CD4-positive, alpha-beta memory T cell (primary cell): ENCODE measurements at regions not wholly inside any gene's neighbourhood (a gene's known extent, or its start where the extent isn't known, plus 50 kb on each side); places are given as distances from the start of the nearest gene placed in this dataset.

Source experiments
- CTCF ChIA-PET: fragments of 350-600 bp; sonication (Branson Sonifier 250); formaldehyde crosslinking; loops from one replicate; lab custom pipeline; 2021; ENCODE audit warnings: inconsistent platforms; ENCODE audit not compliant: partially characterized antibody; lab: Charles Lee
- POLR2A ChIA-PET: fragments of 350-600 bp; sonication (Branson Sonifier 250); formaldehyde crosslinking; loops from one replicate; lab custom pipeline; 2021; ENCODE audit not compliant: partially characterized antibody; lab: Charles Lee
- DNase-seq, 5 donors: peaks; one replicate each; pipeline versions ENCODE4 v3.0.0 to v3.0.0-alpha.2; 2020 to 2022; ENCODE audit warnings: mixed read lengths in 1 of 5
- H3K27ac ChIP-seq: one replicate; pipeline ENCODE4 v1.7.0; 2013; ENCODE audit warnings: low read depth, low read length
- H3K27me3 ChIP-seq: 2 replicates; pipeline ENCODE4 v1.7.0; 2013; ENCODE audit warnings: mild to moderate bottlenecking, low read length, moderate library complexity; ENCODE audit not compliant: insufficient read depth
- H3K36me3 ChIP-seq: 2 replicates; pipeline ENCODE4 v1.7.0; 2013; ENCODE audit warnings: mild to moderate bottlenecking, low read length, moderate library complexity; ENCODE audit not compliant: insufficient read depth
- H3K4me1 ChIP-seq: 2 replicates; pipeline ENCODE4 v1.7.0; 2013; ENCODE audit warnings: mild to moderate bottlenecking, low read length, moderate library complexity; ENCODE audit not compliant: insufficient read depth
- H3K4me3 ChIP-seq, 2 donors: one replicate each; pipeline ENCODE4 v1.7.0; 2013; ENCODE audit warnings: low read length in 2 of 2, mild to moderate bottlenecking in 1 of 2
- H3K9me3 ChIP-seq, 2 donors: one replicate each; pipeline ENCODE4 v1.7.0; 2013; ENCODE audit warnings: low read length in 2 of 2, control low read depth in 1 of 2; ENCODE audit not compliant: control insufficient read depth in 1 of 2
- H3K27ac Mint-ChIP-seq, 7 donors: one replicate each; pipeline ENCODE4 v1.8.0; 2020 to 2021; ENCODE audit warnings: mixed read lengths in 7 of 7, mild to moderate bottlenecking in 6 of 7, inconsistent platforms in 3 of 7, moderate library complexity in 3 of 7
- H3K27me3 Mint-ChIP-seq, 2 donors: one replicate each; pipeline ENCODE4 v1.8.0; 2020 to 2021; ENCODE audit warnings: mixed read lengths in 2 of 2
- H3K36me3 Mint-ChIP-seq, 2 donors: one replicate each; pipeline ENCODE4 v1.8.0; 2020 to 2021; ENCODE audit warnings: mixed read lengths in 2 of 2, inconsistent platforms in 1 of 2, mild to moderate bottlenecking in 1 of 2
- H3K4me1 Mint-ChIP-seq, 4 donors: one replicate each; pipeline ENCODE4 v1.8.0; 2020 to 2021; ENCODE audit warnings: mixed read lengths in 4 of 4, mild to moderate bottlenecking in 1 of 4
- H3K4me3 Mint-ChIP-seq, 8 donors: one replicate each; pipeline ENCODE4 v1.8.0; 2020 to 2021; ENCODE audit warnings: mixed read lengths in 8 of 8, mild to moderate bottlenecking in 7 of 8, moderate library complexity in 6 of 8, inconsistent platforms in 3 of 8
- H3K9me3 Mint-ChIP-seq, 8 donors: one replicate each; pipeline ENCODE4 v1.8.0; 2020 to 2021; ENCODE audit warnings: mixed read lengths in 8 of 8, mild to moderate bottlenecking in 5 of 8, inconsistent platforms in 3 of 8, moderate library complexity in 1 of 8
- intact Hi-C: fragments of 100-400 bp; cut with micrococcal nuclease; formaldehyde crosslinking; loops from one replicate; pipeline ENCODE4 v1.15.1; 2023

DNA sequence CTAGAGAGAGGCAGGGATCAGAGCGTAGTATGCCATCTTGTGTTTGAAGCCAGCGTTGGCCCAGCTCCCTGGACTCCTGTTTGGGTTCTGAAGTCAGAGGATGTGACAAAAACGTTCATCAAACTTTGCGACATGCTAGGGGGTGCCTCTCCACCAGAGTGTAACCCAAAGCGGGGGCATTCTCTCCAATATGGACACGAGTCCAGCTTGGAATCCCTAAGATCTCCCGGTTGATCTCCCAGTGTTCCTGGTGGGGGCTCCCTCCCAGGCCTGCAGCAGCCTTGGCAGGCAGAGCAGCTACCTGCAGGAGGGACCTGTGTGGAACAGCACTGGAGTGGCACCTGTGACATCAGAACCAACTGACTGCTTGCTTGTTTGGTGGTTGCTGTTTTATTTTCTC is 218.8 kb upstream of the ECI2 start:
- ChIA-PET POLR2A (no interaction called here), CTCF (no interaction called here)
- Histone ChIP-seq H3K27me3 (no peaks in the 10 kb centered on the region), H3K4me1 (no peaks in the 10 kb centered on the region), H3K9me3 (no peaks in the 10 kb centered on the region), H3K27ac (no peak overlapping the region), H3K36me3 (no peaks in the 10 kb centered on the region), H3K4me3 (no peak overlapping the region)
- Mint-ChIP-seq H3K27me3 (no peaks in the 10 kb centered on the region), H3K36me3 (no peaks in the 10 kb centered on the region), H3K9me3 (peaks cover 0 to 2% (median 0%) of the 10 kb centered on the region in 8 donors), H3K4me1 (no peaks in the 10 kb centered on the region), H3K4me3 (no peak overlapping the region), H3K27ac (no peak overlapping the region)
- intact Hi-C loops = no loop called here
- DNase-seq = no peak

DNA sequence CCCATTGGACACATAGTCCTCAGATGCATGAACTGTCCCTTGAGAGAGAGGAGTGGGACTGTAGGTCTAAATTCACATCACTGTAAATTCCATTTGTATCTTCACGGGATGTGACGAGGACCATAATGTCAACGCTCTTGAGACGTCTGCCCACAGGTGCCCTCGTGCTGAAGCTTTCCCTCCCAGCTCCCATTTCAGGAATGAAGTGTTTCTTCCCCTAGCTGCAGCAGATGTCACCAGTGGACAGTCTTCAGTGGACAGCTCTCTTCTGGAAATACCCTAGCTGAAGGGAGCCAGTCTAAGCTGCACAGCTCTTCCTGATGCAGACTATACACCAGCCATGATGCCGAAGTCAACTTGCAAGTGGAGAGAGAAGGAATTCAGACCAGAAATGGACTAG is 217.4 kb upstream of the ECI2 start:
- DNase-seq = no peak

DNA sequence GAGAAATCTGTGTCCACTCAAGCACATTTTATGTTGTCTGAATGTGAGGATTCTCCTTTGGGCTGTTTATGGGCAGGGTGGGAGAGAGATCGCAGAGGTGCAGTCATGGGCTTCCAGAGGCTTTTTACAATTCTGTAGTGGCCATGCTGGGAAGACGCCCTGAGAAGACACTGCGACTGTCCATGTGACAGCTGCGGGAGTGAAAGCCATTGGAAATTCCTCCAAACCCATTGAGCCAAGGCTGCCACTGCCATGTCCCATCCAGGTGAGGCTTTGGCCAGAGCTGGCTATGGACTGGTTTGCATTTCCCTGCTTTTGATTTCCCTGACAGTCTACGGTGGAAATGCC is 216.9 kb upstream of the ECI2 start:
- no peaks in the 10 kb centered on the region for H3K27me3 ChIP-seq
- Mint-ChIP-seq H3K4me1 (no peaks in the 10 kb centered on the region), H3K4me3 (no peak overlapping the region), H3K27me3 (peaks cover 0 to 3% of the 10 kb centered on the region in 2 donors), H3K27ac (no peak overlapping the region), H3K9me3 (peaks cover 0 to 2% (median 0%) of the 10 kb centered on the region in 8 donors), H3K36me3 (no peaks in the 10 kb centered on the region)
- POLR2A ChIA-PET = no interaction called here
- no peaks in the 10 kb centered on the region for H3K9me3 ChIP-seq
- CTCF ChIA-PET = interaction anchor here (1.6 kb wide), 1 partner anchor 12 kb away, joined by 3 read pairs; no protein-coding TSS in a partner anchor
- no peak overlapping the region for H3K4me3 ChIP-seq
- no peaks in the 10 kb centered on the region for H3K36me3 ChIP-seq
- no peaks in the 10 kb centered on the region for H3K4me1 ChIP-seq
- intact Hi-C loops = no loop called here
- H3K27ac ChIP-seq = no peak overlapping the region
- no peak for DNase-seq

More for the DNA sequence above, 217.4 kb upstream of the ECI2 start:
- Mint-ChIP-seq H3K27me3 (no peaks in the 10 kb centered on the region), H3K4me3 (no peak overlapping the region), H3K36me3 (no peaks in the 10 kb centered on the region), H3K27ac (no peak overlapping the region), H3K9me3 (peaks cover 0 to 2% (median 0%) of the 10 kb centered on the region in 8 donors), H3K4me1 (no peaks in the 10 kb centered on the region)
- no peak overlapping the region for H3K27ac ChIP-seq
- intact Hi-C loops = no loop called here
- ChIA-PET POLR2A (no interaction called here), CTCF (interaction anchor here (1.6 kb wide), 1 partner anchor 13 kb away, joined by 3 read pairs; no protein-coding TSS in a partner anchor)
- no peaks in the 10 kb centered on the region for H3K9me3 ChIP-seq
- no peaks in the 10 kb centered on the region for H3K4me1 ChIP-seq
- no peaks in the 10 kb centered on the region for H3K36me3 ChIP-seq
- H3K27me3 ChIP-seq = no peaks in the 10 kb centered on the region
- H3K4me3 ChIP-seq = no peak overlapping the region

DNA sequence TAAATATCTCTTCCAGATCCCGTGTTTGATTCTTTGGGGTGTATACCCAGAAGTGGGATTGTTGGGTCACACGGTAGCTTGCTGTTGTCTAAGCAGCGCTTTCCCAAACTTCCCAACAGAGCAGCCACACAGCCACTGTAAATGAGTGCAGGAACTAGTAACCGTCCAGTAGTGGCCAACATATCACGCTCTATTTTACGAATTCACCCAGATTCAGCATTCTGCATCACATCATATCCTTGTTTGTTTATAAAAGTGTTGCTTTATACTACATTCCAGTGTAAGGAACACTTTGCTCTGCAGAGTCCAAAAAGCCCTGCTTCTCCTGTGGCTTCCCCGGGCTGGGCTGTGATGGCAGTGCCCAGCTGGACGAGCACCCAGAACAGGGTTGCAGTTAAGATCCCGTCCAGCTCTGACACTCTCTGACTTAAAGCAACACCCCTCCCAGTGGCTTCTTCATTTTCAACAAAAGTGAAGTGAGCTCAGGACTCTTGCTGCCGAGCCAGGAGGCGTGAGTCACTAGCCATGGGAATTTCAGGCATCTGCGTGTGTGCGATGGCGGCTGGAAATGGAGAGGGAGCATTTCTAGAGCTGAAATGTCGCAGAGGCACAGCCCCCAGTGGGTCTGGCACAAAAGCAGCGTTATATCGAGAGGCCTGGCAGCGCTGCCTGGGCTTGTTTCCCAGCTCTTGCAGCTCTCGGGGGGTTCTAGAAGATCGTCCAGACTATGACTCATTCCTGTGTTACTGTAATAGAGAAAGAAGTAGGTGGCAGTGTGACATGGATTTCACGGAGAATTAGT is 216.3 kb upstream of the ECI2 start:
- H3K36me3 ChIP-seq = no peaks in the 10 kb centered on the region
- H3K4me1 ChIP-seq = no peaks in the 10 kb centered on the region
- intact Hi-C loops = no loop called here
- peaks cover 0 to 3% of the 10 kb centered on the region in 2 donors for H3K27me3 Mint-ChIP-seq
- no peaks in the 10 kb centered on the region for H3K36me3 Mint-ChIP-seq
- H3K27ac Mint-ChIP-seq = no peak overlapping the region
- H3K27me3 ChIP-seq = no peaks in the 10 kb centered on the region
- no peaks in the 10 kb centered on the region for H3K4me1 Mint-ChIP-seq
- POLR2A ChIA-PET = no interaction called here
- no peak overlapping the region for H3K4me3 Mint-ChIP-seq
- H3K9me3 ChIP-seq = no peaks in the 10 kb centered on the region
- CTCF ChIA-PET = interaction anchor here (1.6 kb wide), 1 partner anchor 12 kb away, joined by 3 read pairs; no protein-coding TSS in a partner anchor
- H3K4me3 ChIP-seq = no peak overlapping the region
- peaks cover 0 to 2% (median 0%) of the 10 kb centered on the region in 8 donors for H3K9me3 Mint-ChIP-seq
- no peak for DNase-seq
- H3K27ac ChIP-seq = no peak overlapping the region

DNA sequence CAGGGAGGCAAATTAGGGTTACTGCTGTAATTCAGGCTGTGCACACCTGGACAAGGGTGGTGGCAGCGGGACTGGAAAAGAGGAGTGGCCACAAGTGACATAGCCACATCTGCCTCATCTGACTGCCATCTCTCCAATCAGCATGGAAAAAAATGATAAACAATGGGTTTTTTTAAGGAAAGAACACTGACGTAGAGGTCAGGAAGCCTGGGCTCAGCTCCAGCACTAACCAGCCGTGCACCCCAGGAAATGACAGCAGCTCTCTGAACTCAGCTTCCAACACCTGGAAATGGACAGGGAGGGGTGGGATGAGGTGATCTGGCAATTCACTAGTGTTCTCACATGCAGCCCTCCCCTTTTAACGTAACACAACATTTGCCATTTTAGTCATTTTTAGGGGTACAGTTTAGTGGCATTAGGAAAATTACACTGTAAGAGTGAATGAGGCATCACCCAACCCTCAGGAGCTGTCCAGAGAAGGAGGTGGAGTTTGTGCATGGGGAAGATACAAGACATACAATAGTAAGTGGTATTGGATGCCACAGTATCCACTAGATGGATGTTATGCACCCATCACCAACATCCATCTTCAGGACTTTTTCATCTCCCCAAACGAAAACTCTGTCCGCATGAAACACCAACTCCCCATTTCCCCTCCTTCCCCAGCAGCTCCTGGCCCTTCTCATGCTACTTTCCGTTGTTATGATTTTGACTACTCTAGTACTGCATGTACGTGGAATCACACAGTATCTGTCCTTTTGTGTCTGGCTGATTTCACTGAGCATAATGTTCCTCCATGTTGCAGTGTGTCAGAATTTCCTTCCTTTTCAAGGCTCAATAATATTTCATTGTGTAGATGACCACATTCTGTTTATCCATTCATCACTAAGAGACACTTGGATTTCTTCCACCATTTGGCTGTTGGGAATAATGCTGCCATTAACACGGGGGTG is 215.5 kb upstream of the ECI2 start:
- H3K27ac ChIP-seq = no peak overlapping the region
- Mint-ChIP-seq H3K4me3 (no peak overlapping the region), H3K9me3 (no peaks in the 10 kb centered on the region), H3K27me3 (peaks cover 0 to 3% of the 10 kb centered on the region in 2 donors), H3K36me3 (no peaks in the 10 kb centered on the region), H3K4me1 (no peaks in the 10 kb centered on the region), H3K27ac (no peak overlapping the region)
- no peaks in the 10 kb centered on the region for H3K27me3 ChIP-seq
- POLR2A ChIA-PET = no interaction called here
- H3K36me3 ChIP-seq = no peaks in the 10 kb centered on the region
- H3K4me3 ChIP-seq = no peak overlapping the region
- intact Hi-C loops = no loop called here
- CTCF ChIA-PET = interaction anchor here (1.6 kb wide), 1 partner anchor 11 kb away, joined by 3 read pairs; no protein-coding TSS in a partner anchor
- no peaks in the 10 kb centered on the region for H3K9me3 ChIP-seq
- no peak for DNase-seq
- no peaks in the 10 kb centered on the region for H3K4me1 ChIP-seq

DNA sequence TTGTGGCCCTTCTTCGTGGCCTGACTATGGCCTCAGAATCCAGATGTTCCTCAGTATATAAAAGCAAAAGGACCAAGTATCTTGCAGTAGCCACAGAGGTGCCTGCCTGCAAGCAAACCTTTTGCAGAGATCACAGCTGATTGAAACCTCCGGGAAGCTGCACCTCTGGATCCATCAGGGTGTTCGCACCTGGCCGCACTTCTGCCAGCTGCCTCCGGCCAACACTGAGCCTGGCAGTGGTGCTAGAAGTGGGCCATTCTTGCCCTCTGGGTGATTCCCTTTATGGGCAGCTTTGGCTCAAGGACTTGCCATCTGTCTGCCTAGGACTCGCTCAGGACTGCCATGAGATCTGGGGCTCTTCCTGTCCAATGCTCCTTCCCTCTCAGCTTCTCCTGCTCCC is 214.6 kb upstream of the ECI2 start:
- no peak overlapping the region for H3K4me3 Mint-ChIP-seq
- Histone ChIP-seq H3K9me3 (no peaks in the 10 kb centered on the region), H3K27ac (no peak overlapping the region), H3K27me3 (no peaks in the 10 kb centered on the region), H3K4me3 (no peak overlapping the region), H3K4me1 (no peaks in the 10 kb centered on the region), H3K36me3 (no peaks in the 10 kb centered on the region)
- peaks cover 0 to 3% of the 10 kb centered on the region in 2 donors for H3K27me3 Mint-ChIP-seq
- H3K4me1 Mint-ChIP-seq = no peaks in the 10 kb centered on the region
- intact Hi-C loops = no loop called here
- no peak for DNase-seq
- ChIA-PET CTCF (no interaction called here), POLR2A (no interaction called here)
- H3K9me3 Mint-ChIP-seq = no peaks in the 10 kb centered on the region
- H3K27ac Mint-ChIP-seq = no peak overlapping the region
- H3K36me3 Mint-ChIP-seq = no peaks in the 10 kb centered on the region

DNA sequence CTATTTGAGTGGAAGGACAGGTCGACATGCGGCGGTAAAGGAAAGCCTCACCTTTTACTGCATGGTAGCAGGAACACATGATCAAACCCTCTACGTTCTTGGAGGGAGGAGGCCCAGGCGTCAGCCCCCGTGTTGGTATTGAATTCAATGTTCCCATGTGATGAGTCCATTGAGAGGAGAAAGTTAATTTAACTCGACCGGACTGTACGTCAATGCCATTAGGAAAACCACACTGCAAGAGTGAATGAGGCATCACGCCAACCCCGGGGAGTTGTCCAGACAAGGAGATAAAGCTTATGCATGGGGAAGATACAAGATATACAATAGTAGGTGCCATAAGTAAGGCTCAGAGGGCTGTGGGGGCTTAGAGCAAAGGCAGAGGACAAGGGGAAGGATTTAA is 213.9 kb upstream of the ECI2 start:
- no peak overlapping the region for H3K27ac Mint-ChIP-seq
- H3K9me3 Mint-ChIP-seq = no peaks in the 10 kb centered on the region
- intact Hi-C loops = no loop called here
- no peaks in the 10 kb centered on the region for H3K36me3 Mint-ChIP-seq
- peaks cover 0 to 3% of the 10 kb centered on the region in 2 donors for H3K27me3 Mint-ChIP-seq
- Histone ChIP-seq H3K4me1 (no peaks in the 10 kb centered on the region), H3K27ac (no peak overlapping the region), H3K36me3 (no peaks in the 10 kb centered on the region), H3K9me3 (no peaks in the 10 kb centered on the region), H3K27me3 (no peaks in the 10 kb centered on the region), H3K4me3 (no peak overlapping the region)
- CTCF ChIA-PET = no interaction called here
- no peak for DNase-seq
- H3K4me1 Mint-ChIP-seq = no peaks in the 10 kb centered on the region
- POLR2A ChIA-PET = no interaction called here
- H3K4me3 Mint-ChIP-seq = no peak overlapping the region
